ENCODE measurements at regions not wholly inside any gene's neighbourhood (a gene's known extent, or its start where the extent isn't known, plus 50 kb on each side); places are given as distances from the start of the nearest gene placed in this dataset.

GRCh38 chr4:45646885-45647590, 476.8 kb downstream of the GABRG1 start:
- TF ChIP-seq, protein P1, sequence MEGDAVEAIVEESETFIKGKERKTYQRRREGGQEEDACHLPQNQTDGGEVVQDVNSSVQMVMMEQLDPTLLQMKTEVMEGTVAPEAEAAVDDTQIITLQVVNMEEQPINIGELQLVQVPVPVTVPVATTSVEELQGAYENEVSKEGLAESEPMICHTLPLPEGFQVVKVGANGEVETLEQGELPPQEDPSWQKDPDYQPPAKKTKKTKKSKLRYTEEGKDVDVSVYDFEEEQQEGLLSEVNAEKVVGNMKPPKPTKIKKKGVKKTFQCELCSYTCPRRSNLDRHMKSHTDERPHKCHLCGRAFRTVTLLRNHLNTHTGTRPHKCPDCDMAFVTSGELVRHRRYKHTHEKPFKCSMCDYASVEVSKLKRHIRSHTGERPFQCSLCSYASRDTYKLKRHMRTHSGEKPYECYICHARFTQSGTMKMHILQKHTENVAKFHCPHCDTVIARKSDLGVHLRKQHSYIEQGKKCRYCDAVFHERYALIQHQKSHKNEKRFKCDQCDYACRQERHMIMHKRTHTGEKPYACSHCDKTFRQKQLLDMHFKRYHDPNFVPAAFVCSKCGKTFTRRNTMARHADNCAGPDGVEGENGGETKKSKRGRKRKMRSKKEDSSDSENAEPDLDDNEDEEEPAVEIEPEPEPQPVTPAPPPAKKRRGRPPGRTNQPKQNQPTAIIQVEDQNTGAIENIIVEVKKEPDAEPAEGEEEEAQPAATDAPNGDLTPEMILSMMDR (IDR thresholded peaks at IDR 0.05): no peak
- TF ChIP-seq POLR2A (IDR thresholded peaks at IDR 0.05): no peak

All from Peyer's patch (tissue), 4 donors.